ENCODE measurements at regions not wholly inside any gene's neighbourhood (a gene's known extent, or its start where the extent isn't known, plus 50 kb on each side); places are given as distances from the start of the nearest gene placed in this dataset.

DNA sequence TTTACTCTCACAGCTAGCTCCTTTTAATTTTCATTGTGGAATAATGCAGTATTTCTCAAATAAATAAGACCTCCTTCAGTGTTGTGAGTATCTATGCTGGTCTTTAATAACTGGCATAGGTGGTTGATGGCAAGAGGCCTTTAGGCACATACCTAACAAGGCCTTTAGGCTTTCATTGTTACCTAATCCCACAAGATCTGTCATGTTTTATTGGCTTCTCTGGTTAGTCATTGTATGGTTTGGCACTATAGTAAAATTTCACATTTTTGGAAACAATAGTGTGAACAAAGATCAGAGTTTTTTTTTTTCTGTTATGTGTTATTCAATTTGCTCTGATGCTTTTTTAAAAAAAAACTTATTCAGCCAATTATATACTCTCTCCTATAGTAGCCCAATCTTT, 89.8 kb upstream of the NEUROD1 start:
- H3K79me2 ChIP-seq (ENCODE audit: insufficient read depth, low read length): no peaks in the 10 kb centered on the region
- no peaks in the 10 kb centered on the region for H3K9me3 Mint-ChIP-seq
- H3K4me3 Mint-ChIP-seq: no peak overlapping the region
- H2BK12ac ChIP-seq (ENCODE audit: insufficient read length, low read depth, low read length): no peak overlapping the region
- no peaks in the 10 kb centered on the region for H3K36me3 Mint-ChIP-seq (ENCODE audit: insufficient read depth in 1 of 3, low read depth in 3 of 3)
- no peaks in the 10 kb centered on the region for H3K4me1 ChIP-seq (ENCODE audit: insufficient read depth, low read length)
- H3K79me1 ChIP-seq (ENCODE audit: insufficient read depth, low read depth, low read length, poor library complexity, severe bottlenecking): no peaks in the 10 kb centered on the region
- no peak overlapping the region for H4K8ac ChIP-seq (replicated peaks; ENCODE audit: insufficient read length, low read depth, low read length)
- H2AK5ac ChIP-seq (ENCODE audit: insufficient read length, low read length): no peak overlapping the region
- no peak overlapping the region for H3K4me2 ChIP-seq (ENCODE audit: insufficient read depth, insufficient read length, low read length)
- H3K56ac ChIP-seq (ENCODE audit: insufficient read length, low read depth, low read length): no peak overlapping the region
- no peak overlapping the region for H3K27ac ChIP-seq (ENCODE audit: insufficient read length, low read depth, low read length)
- no peak overlapping the region for H2BK5ac ChIP-seq (ENCODE audit: insufficient read length, low read length)
- no peak overlapping the region for H2BK20ac ChIP-seq (ENCODE audit: low read depth, low read length, poor library complexity, severe bottlenecking)
- H2BK120ac ChIP-seq (ENCODE audit: low read depth, low read length, poor library complexity, severe bottlenecking): no peak overlapping the region
- H2AFZ ChIP-seq (ENCODE audit: low read length): no peak overlapping the region
- H3K18ac ChIP-seq (ENCODE audit: insufficient read length, low read depth, low read length): no peak overlapping the region
- H4K20me1 ChIP-seq (ENCODE audit: control insufficient read depth, insufficient read depth, insufficient read length): no peaks in the 10 kb centered on the region
- H3K27me3 Mint-ChIP-seq (ENCODE audit: low read depth): no peaks in the 10 kb centered on the region
- no peaks in the 10 kb centered on the region for H3K23me2 ChIP-seq (ENCODE audit: insufficient read length, low read depth, low read length, poor library complexity, severe bottlenecking)
- H3T11ph ChIP-seq (ENCODE audit: low read length): no peak overlapping the region
- no peaks in the 10 kb centered on the region for H3K9me3 ChIP-seq (ENCODE audit: control insufficient read depth, low read depth, low read length)
- H3K23ac ChIP-seq (ENCODE audit: insufficient read length, low read depth, low read length): no peak overlapping the region
- H3K9ac ChIP-seq (ENCODE audit: extremely low read depth, insufficient read length, low read length): no peak overlapping the region
- H3K4ac ChIP-seq (ENCODE audit: low read depth, low read length): no peak overlapping the region
- H4K91ac ChIP-seq (ENCODE audit: insufficient read length, low read depth, low read length): no peak overlapping the region
- TF ChIP-seq, protein P1, sequence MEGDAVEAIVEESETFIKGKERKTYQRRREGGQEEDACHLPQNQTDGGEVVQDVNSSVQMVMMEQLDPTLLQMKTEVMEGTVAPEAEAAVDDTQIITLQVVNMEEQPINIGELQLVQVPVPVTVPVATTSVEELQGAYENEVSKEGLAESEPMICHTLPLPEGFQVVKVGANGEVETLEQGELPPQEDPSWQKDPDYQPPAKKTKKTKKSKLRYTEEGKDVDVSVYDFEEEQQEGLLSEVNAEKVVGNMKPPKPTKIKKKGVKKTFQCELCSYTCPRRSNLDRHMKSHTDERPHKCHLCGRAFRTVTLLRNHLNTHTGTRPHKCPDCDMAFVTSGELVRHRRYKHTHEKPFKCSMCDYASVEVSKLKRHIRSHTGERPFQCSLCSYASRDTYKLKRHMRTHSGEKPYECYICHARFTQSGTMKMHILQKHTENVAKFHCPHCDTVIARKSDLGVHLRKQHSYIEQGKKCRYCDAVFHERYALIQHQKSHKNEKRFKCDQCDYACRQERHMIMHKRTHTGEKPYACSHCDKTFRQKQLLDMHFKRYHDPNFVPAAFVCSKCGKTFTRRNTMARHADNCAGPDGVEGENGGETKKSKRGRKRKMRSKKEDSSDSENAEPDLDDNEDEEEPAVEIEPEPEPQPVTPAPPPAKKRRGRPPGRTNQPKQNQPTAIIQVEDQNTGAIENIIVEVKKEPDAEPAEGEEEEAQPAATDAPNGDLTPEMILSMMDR (conservative IDR thresholded peaks at IDR 0.05): no peak
- DNase-seq: no peak
- H3K4me1 Mint-ChIP-seq: no peaks in the 10 kb centered on the region
- H4K5ac ChIP-seq (ENCODE audit: insufficient read length, low read depth, low read length): no peak overlapping the region
- H3K14ac ChIP-seq (ENCODE audit: insufficient read depth, low read length): no peak overlapping the region
- no peak overlapping the region for H2BK15ac ChIP-seq (ENCODE audit: low read depth, low read length)
- no peaks in the 10 kb centered on the region for H3K27me3 ChIP-seq (ENCODE audit: insufficient read depth, low read length)
- no peak overlapping the region for H3K27ac Mint-ChIP-seq

All from H9 (cell line).